ENCODE measurements at regions not wholly inside any gene's neighbourhood (a gene's known extent, or its start where the extent isn't known, plus 50 kb on each side); places are given as distances from the start of the nearest gene placed in this dataset.

DNA sequence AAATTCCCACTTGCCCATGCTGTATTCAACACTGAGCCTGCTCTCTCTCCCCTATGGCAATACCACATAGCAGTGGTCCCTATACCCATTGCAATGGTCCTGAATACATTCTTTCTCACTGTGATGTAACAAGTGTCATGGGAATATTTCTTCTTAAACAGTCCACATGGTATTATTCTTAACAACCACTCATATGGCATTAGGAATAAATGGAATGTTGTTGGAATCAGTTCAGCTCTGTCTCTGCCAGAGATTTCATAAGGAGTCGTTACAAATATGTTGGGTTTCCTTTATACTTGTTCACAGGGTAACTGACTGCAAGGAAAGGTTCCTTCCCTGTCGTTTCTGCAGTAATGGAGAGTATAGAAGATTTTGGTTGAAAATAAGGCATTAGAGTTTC, 128.3 kb upstream of the SPATA13 start:
- TF ChIP-seq, protein P1, sequence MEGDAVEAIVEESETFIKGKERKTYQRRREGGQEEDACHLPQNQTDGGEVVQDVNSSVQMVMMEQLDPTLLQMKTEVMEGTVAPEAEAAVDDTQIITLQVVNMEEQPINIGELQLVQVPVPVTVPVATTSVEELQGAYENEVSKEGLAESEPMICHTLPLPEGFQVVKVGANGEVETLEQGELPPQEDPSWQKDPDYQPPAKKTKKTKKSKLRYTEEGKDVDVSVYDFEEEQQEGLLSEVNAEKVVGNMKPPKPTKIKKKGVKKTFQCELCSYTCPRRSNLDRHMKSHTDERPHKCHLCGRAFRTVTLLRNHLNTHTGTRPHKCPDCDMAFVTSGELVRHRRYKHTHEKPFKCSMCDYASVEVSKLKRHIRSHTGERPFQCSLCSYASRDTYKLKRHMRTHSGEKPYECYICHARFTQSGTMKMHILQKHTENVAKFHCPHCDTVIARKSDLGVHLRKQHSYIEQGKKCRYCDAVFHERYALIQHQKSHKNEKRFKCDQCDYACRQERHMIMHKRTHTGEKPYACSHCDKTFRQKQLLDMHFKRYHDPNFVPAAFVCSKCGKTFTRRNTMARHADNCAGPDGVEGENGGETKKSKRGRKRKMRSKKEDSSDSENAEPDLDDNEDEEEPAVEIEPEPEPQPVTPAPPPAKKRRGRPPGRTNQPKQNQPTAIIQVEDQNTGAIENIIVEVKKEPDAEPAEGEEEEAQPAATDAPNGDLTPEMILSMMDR (IDR thresholded peaks at IDR 0.05; ENCODE audit: low read depth, low read length, missing input control): no peak
- no peak for TF ChIP-seq TAF1 (conservative IDR thresholded peaks at IDR 0.05)
